Fibroblast of lung (primary cell): ENCODE measurements at regions not wholly inside any gene's neighbourhood (a gene's known extent, or its start where the extent isn't known, plus 50 kb on each side); places are given as distances from the start of the nearest gene placed in this dataset.

Experiments used
- DNase-seq, 2 donors: peaks; one replicate each; pipeline versions ENCODE4 v3.0.0 to v3.0.0-alpha.2; 2010; ENCODE audit warnings: low read depth in 2 of 2
- H2AFZ ChIP-seq: 2 replicates; pipeline ENCODE4 v1.5.1; 2012; ENCODE audit warnings: low read length, control low read depth, inconsistent platforms
- H3K27ac ChIP-seq: 2 replicates; pipeline ENCODE4 v1.5.1; 2011; ENCODE audit warnings: low read length, control low read depth; ENCODE audit not compliant: insufficient read depth
- H3K27me3 ChIP-seq: 2 replicates; pipeline ENCODE4 v1.5.1; 2011; ENCODE audit warnings: mild to moderate bottlenecking, low read length; ENCODE audit not compliant: control insufficient read depth, insufficient read depth
- H3K36me3 ChIP-seq: 2 replicates; pipeline ENCODE4 v1.5.1; 2011; ENCODE audit warnings: low read length; ENCODE audit not compliant: control insufficient read depth, insufficient read depth
- H3K4me1 ChIP-seq: 2 replicates; pipeline ENCODE4 v1.5.1; 2011; ENCODE audit warnings: low read length; ENCODE audit not compliant: control insufficient read depth, insufficient read depth; ENCODE audit errors: extremely low read depth
- H3K4me2 ChIP-seq: 2 replicates; pipeline ENCODE4 v1.5.1; 2011; ENCODE audit warnings: low read length, control low read depth; ENCODE audit not compliant: insufficient read depth; ENCODE audit errors: extremely low read depth
- H3K4me3 ChIP-seq, 4 experiments: fragments of 200-600 bp in 1 of 4; sonication (generic) in 1 of 4; replicated peaks in 1 of 4; 2 replicates each; pipeline ENCODE4 v1.5.1; 2011 to 2016; ENCODE audit warnings: low read length in 4 of 4, low read depth in 3 of 4, mild to moderate bottlenecking in 3 of 4, control low read depth in 2 of 4, inconsistent platforms in 1 of 4, mixed read lengths in 1 of 4; ENCODE audit not compliant: insufficient read depth in 1 of 4; ENCODE audit errors: control extremely low read depth in 1 of 4
- H3K79me2 ChIP-seq: 2 replicates; pipeline ENCODE4 v1.5.1; 2012; ENCODE audit warnings: mild to moderate bottlenecking, low read length, inconsistent platforms; ENCODE audit not compliant: control insufficient read depth, insufficient read depth
- H3K9ac ChIP-seq: 2 replicates; pipeline ENCODE4 v1.5.1; 2011; ENCODE audit warnings: mild to moderate bottlenecking, low read length, control low read depth; ENCODE audit not compliant: insufficient read depth
- H3K9me3 ChIP-seq: 2 replicates; pipeline ENCODE4 v1.5.1; 2012; ENCODE audit warnings: low read depth, low read length; ENCODE audit not compliant: control insufficient read depth, insufficient read depth
- H4K20me1 ChIP-seq: 2 replicates; pipeline ENCODE4 v1.5.1; 2011; ENCODE audit warnings: low read length; ENCODE audit not compliant: control insufficient read depth, insufficient read depth; ENCODE audit errors: extremely low read depth
- CTCF ChIP-seq, 2 donors: IDR thresholded peaks in 1 of 2; conservative IDR thresholded peaks in 1 of 2; 1 replicate in 1 of 2; 2 replicates in 1 of 2; pipeline ENCODE4 v1.5.1; 2011 to 2012; ENCODE audit warnings: low read length in 2 of 2, control low read depth in 1 of 2, inconsistent platforms in 1 of 2, low read depth in 1 of 2, mild to moderate bottlenecking in 1 of 2
- EZH2 ChIP-seq: IDR thresholded peaks from 2 replicates; pipeline ENCODE4 v1.5.1; 2012; ENCODE audit warnings: low read length, control low read depth, mild to moderate bottlenecking; ENCODE audit errors: missing control alignments

GRCh38 chr21:36608041-36608896, 90.6 kb upstream of the SIM2 start:
- no peak for DNase-seq
- H2AFZ ChIP-seq, result no peak overlapping the region
- no peaks in the 10 kb centered on the region for H3K27me3 ChIP-seq
- no peaks in the 10 kb centered on the region for H4K20me1 ChIP-seq
- H3K27ac ChIP-seq, result no peak overlapping the region
- H3K9me3 ChIP-seq, result no peaks in the 10 kb centered on the region
- H3K36me3 ChIP-seq, result no peaks in the 10 kb centered on the region
- no peak overlapping the region for H3K9ac ChIP-seq
- no peaks in the 10 kb centered on the region for H3K79me2 ChIP-seq
- TF ChIP-seq CTCF (conservative IDR thresholded peaks at IDR 0.05 in 1 of 2, IDR thresholded peaks at IDR 0.05 in 1 of 2; ENCODE audit: low read depth in 1 of 2, low read length in 2 of 2), result no peak
- no peak for TF ChIP-seq EZH2
- H3K4me1 ChIP-seq, result peaks cover 2% of the 10 kb centered on the region
- H3K4me2 ChIP-seq, result no peak overlapping the region
- no peak overlapping the region for H3K4me3 ChIP-seq

- Histone ChIP-seq H3K4me3 (no peak overlapping the region), H3K9me3 (no peaks in the 10 kb centered on the region), H3K27ac (no peak overlapping the region), H3K9ac (no peak overlapping the region), H2AFZ (no peak overlapping the region), H3K4me1 (peaks cover 2% of the 10 kb centered on the region), H3K27me3 (no peaks in the 10 kb centered on the region), H3K79me2 (no peaks in the 10 kb centered on the region), H3K36me3 (no peaks in the 10 kb centered on the region), H4K20me1 (no peaks in the 10 kb centered on the region), H3K4me2 (no peak overlapping the region)
- TF ChIP-seq EZH2, result no peak
- TF ChIP-seq CTCF (conservative IDR thresholded peaks at IDR 0.05 in 1 of 2, IDR thresholded peaks at IDR 0.05 in 1 of 2; ENCODE audit: low read depth in 1 of 2, low read length in 2 of 2), result no peak
- DNase-seq, result no peak
These were observed 90.1 kb upstream of the SIM2 start for GRCh38 chr21:36608897-36609225.

- Histone ChIP-seq H4K20me1 (no peaks in the 10 kb centered on the region), H3K27ac (no peak overlapping the region), H3K4me1 (peaks cover 2% of the 10 kb centered on the region), H3K79me2 (no peaks in the 10 kb centered on the region), H3K4me2 (no peak overlapping the region), H2AFZ (no peak overlapping the region), H3K36me3 (no peaks in the 10 kb centered on the region), H3K4me3 (no peak overlapping the region), H3K9ac (no peak overlapping the region), H3K27me3 (no peaks in the 10 kb centered on the region), H3K9me3 (no peaks in the 10 kb centered on the region)
- no peak for DNase-seq
- TF ChIP-seq EZH2, result no peak
- TF ChIP-seq CTCF (conservative IDR thresholded peaks at IDR 0.05 in 1 of 2, IDR thresholded peaks at IDR 0.05 in 1 of 2; ENCODE audit: low read depth in 1 of 2, low read length in 2 of 2), result no peak
These were observed 89.3 kb upstream of the SIM2 start for GRCh38 chr21:36609654-36610053.
